ENCODE measurements at regions not wholly inside any gene's neighbourhood (a gene's known extent, or its start where the extent isn't known, plus 50 kb on each side); places are given as distances from the start of the nearest gene placed in this dataset.
"Not testable (repeated sequence)": the region's sequence is repeated elsewhere in the genome, so short reads cannot be mapped to it uniquely, and the experiment has no call there.

GRCh38 chrX:87003031-87003430 is 514.6 kb upstream of the KLHL4 start:
- ATAC-seq, result no peak

GRCh38 chrX:87005183-87005582 is 512.4 kb upstream of the KLHL4 start:
- 61 to 68% methylated on average over 3 of the region's 3 CpGs for WGBS, 2 donors
- intact Hi-C loops (cut with DNase I), result no loop called here
- TF ChIP-seq CTCF (IDR thresholded peaks at IDR 0.05), result no peak

More at GRCh38 chrX:87003031-87003430, 514.6 kb upstream of the KLHL4 start:
- Histone ChIP-seq H3K4me3 (no peak overlapping the region), H3K27ac (no peak overlapping the region), H3K36me3 (no peaks in the 10 kb centered on the region), H3K9me3 (no peaks in the 10 kb centered on the region), H3K27me3 (peaks cover 0 to 8% (median 0%) of the 10 kb centered on the region in 4 donors), H3K4me1 (no peaks in the 10 kb centered on the region)
- no peak for DNase-seq
- no peak for TF ChIP-seq CTCF (IDR thresholded peaks at IDR 0.05)
- no peak for FAIRE-seq
- intact Hi-C loops (cut with DNase I), result no loop called here

GRCh38 chrX:87005885-87006284 is 511.7 kb upstream of the KLHL4 start:
- FAIRE-seq, result no peak
- Histone ChIP-seq H3K36me3 (no peaks in the 10 kb centered on the region), H3K4me3 (no peak overlapping the region), H3K9me3 (no peaks in the 10 kb centered on the region), H3K27me3 (no peaks in the 10 kb centered on the region), H3K4me1 (no peaks in the 10 kb centered on the region), H3K27ac (no peak overlapping the region)
- intact Hi-C loops (cut with DNase I), result no loop called here
- no peak for ATAC-seq
- no peak for TF ChIP-seq CTCF (IDR thresholded peaks at IDR 0.05)
- no peak for DNase-seq

More at GRCh38 chrX:87005183-87005582, 512.4 kb upstream of the KLHL4 start:
- no peaks in the 10 kb centered on the region for H3K36me3 ChIP-seq
- DNase-seq, result no peak
- H3K27ac ChIP-seq, result no peak overlapping the region
- FAIRE-seq, result peak; percentile 49
- H3K4me1 ChIP-seq, result no peaks in the 10 kb centered on the region
- no peak for ATAC-seq
- H3K9me3 ChIP-seq, result no peaks in the 10 kb centered on the region
- H3K27me3 ChIP-seq, result no peaks in the 10 kb centered on the region
- H3K4me3 ChIP-seq, result no peak overlapping the region

- Histone ChIP-seq H3K27me3 (peaks cover 0 to 5% (median 0%) of the 10 kb centered on the region in 4 donors), H3K27ac (no peak overlapping the region), H3K9me3 (no peaks in the 10 kb centered on the region), H3K36me3 (no peaks in the 10 kb centered on the region), H3K4me3 (no peak overlapping the region), H3K4me1 (no peaks in the 10 kb centered on the region)
- FAIRE-seq (no peak), ATAC-seq (no peak), DNase-seq (no peak)
- intact Hi-C loops (cut with DNase I), result no loop called here
- TF ChIP-seq CTCF (IDR thresholded peaks at IDR 0.05), result no peak
Measured at GRCh38 chrX:87006561-87006960, 511.0 kb upstream of the KLHL4 start.

GRCh38 chrX:87017210-87017609 is 500.4 kb upstream of the KLHL4 start:
- Histone ChIP-seq H3K27ac (no peak overlapping the region), H3K9me3 (no peaks in the 10 kb centered on the region), H3K36me3 (no peaks in the 10 kb centered on the region), H3K4me3 (no peak overlapping the region), H3K4me1 (no peaks in the 10 kb centered on the region), H3K27me3 (no peaks in the 10 kb centered on the region)
- peak in 1 of 6 donors; percentile 58 for DNase-seq
- 66 to 71% methylated on average over 2 of the region's 2 CpGs for WGBS, 2 donors
- no peak for TF ChIP-seq CTCF (IDR thresholded peaks at IDR 0.05)
- intact Hi-C loops (cut with DNase I), result no loop called here
- FAIRE-seq, result no peak
- ATAC-seq, result no peak

- ATAC-seq; H3K27ac ChIP-seq; H3K9me3 ChIP-seq; H3K27me3 ChIP-seq; FAIRE-seq; H3K36me3 ChIP-seq; intact Hi-C loops (cut with DNase I); H3K4me3 ChIP-seq; H3K4me1 ChIP-seq: not testable (repeated sequence)
- 83 to 92% methylated on average over 23 to 25 of the region's 25 CpGs for WGBS, 2 donors
- DNase-seq, result peak in 1 of 6 donors; percentile 52
Measured at GRCh38 chrX:87033115-87033514, 484.5 kb upstream of the KLHL4 start.
